HepG2 (cell line): ENCODE measurements at regions not wholly inside any gene's neighbourhood (a gene's known extent, or its start where the extent isn't known, plus 50 kb on each side); places are given as distances from the start of the nearest gene placed in this dataset.

Source experiments
- BRCA1 ChIP-seq: sonication (generic); formaldehyde crosslinking; IDR thresholded peaks from 2 replicates; pipeline ENCODE4 v1.4.0; 2020; ENCODE audit warnings: missing genetic modification reagents
- CAMTA2 ChIP-seq: sonication (generic); formaldehyde crosslinking; IDR thresholded peaks from 2 replicates; pipeline ENCODE4 v1.4.0; 2020; ENCODE audit warnings: mild to moderate bottlenecking, missing genetic modification reagents, borderline replicate concordance
- FOXA1 ChIP-seq, 2 experiments: fragments of 450-650 bp in 1 of 2; sonication (generic) in 1 of 2; formaldehyde crosslinking in 1 of 2; IDR thresholded peaks; 2 replicates each; pipeline versions ENCODE4 v1.4.0 to v1.6.1; 2016 to 2020; ENCODE audit warnings: missing genetic modification reagents in 1 of 2
- HNF4G ChIP-seq, 2 experiments: sonication (generic) in 1 of 2; formaldehyde crosslinking in 1 of 2; IDR thresholded peaks; 2 replicates each; pipeline versions ENCODE4 v1.4.0 to v1.6.1; 2011 to 2020; ENCODE audit warnings: borderline replicate concordance in 2 of 2, low read depth in 2 of 2, mild to moderate bottlenecking in 2 of 2, low read length in 1 of 2, missing genetic modification reagents in 1 of 2, moderate library complexity in 1 of 2
- KAT2B ChIP-seq: fragments of 150-350 bp; IDR thresholded peaks from 2 replicates; pipeline ENCODE4 v1.6.1; 2014; ENCODE audit warnings: low read depth, low read length, borderline replicate concordance
- KDM6A ChIP-seq: IDR thresholded peaks from 2 replicates; pipeline ENCODE4 v1.6.1; 2016; ENCODE audit warnings: low read depth
- MATR3 ChIP-seq: sonication (generic); formaldehyde crosslinking; IDR thresholded peaks from 2 replicates; pipeline ENCODE4 v1.4.0; 2020; ENCODE audit warnings: missing genetic modification reagents
- MLX ChIP-seq: IDR thresholded peaks from 2 replicates; pipeline ENCODE4 v1.6.1; 2016
- MNT ChIP-seq: fragments of 450-650 bp; IDR thresholded peaks from 2 replicates; pipeline ENCODE4 v1.6.1; 2016
- NFYB ChIP-seq: sonication (generic); formaldehyde crosslinking; IDR thresholded peaks from 2 replicates; pipeline ENCODE4 v1.4.0; 2020; ENCODE audit warnings: missing genetic modification reagents
- REPIN1 ChIP-seq: sonication (generic); formaldehyde crosslinking; IDR thresholded peaks from 2 replicates; pipeline ENCODE4 v1.8.0; 2022; ENCODE audit warnings: missing genetic modification reagents, low read depth, mild to moderate bottlenecking, borderline replicate concordance
- RXRA ChIP-seq: sonication (generic); formaldehyde crosslinking; IDR thresholded peaks from 2 replicates; pipeline ENCODE4 v1.5.1; 2020; ENCODE audit warnings: missing genetic modification reagents
- SRY ChIP-seq: sonication (generic); formaldehyde crosslinking; IDR thresholded peaks from 2 replicates; pipeline ENCODE4 v1.8.0; 2022; ENCODE audit warnings: mild to moderate bottlenecking, missing genetic modification reagents
- TRIM22 ChIP-seq: fragments of 450-650 bp; IDR thresholded peaks from 2 replicates; pipeline ENCODE4 v1.6.1; 2017
- YEATS4 ChIP-seq: sonication (generic); formaldehyde crosslinking; IDR thresholded peaks from 2 replicates; pipeline ENCODE4 v1.4.0; 2020; ENCODE audit warnings: missing genetic modification reagents, borderline replicate concordance
- ZNF207 ChIP-seq: fragments of 450-650 bp; IDR thresholded peaks from 2 replicates; pipeline ENCODE4 v1.6.1; 2016; ENCODE audit warnings: antibody characterized with exemption, borderline replicate concordance
- ZNF280D ChIP-seq: sonication (generic); formaldehyde crosslinking; IDR thresholded peaks from 2 replicates; pipeline ENCODE4 v1.5.1; 2020; ENCODE audit warnings: mild to moderate bottlenecking, missing genetic modification reagents
- ZNF350 ChIP-seq: sonication (generic); formaldehyde crosslinking; IDR thresholded peaks from 2 replicates; pipeline ENCODE4 v1.4.0; 2020; ENCODE audit warnings: mild to moderate bottlenecking, low read depth, missing genetic modification reagents, borderline replicate concordance
- ZNF414 ChIP-seq: sonication (generic); formaldehyde crosslinking; IDR thresholded peaks from 2 replicates; pipeline ENCODE4 v1.5.0; 2020; ENCODE audit warnings: missing genetic modification reagents
- ZNF549 ChIP-seq: sonication (generic); formaldehyde crosslinking; IDR thresholded peaks from 2 replicates; pipeline ENCODE4 v1.5.0; 2020; ENCODE audit warnings: missing genetic modification reagents
- ZNF740 ChIP-seq: sonication (generic); formaldehyde crosslinking; IDR thresholded peaks from 2 replicates; pipeline ENCODE4 v1.4.0; 2020; ENCODE audit warnings: missing genetic modification reagents
- ZSCAN25 ChIP-seq: sonication (generic); formaldehyde crosslinking; IDR thresholded peaks from 2 replicates; pipeline ENCODE4 v1.8.0; 2022; ENCODE audit warnings: mild to moderate bottlenecking, missing genetic modification reagents

GRCh38 chr16:9316615-9317014 lies 225.2 kb downstream of the HAPSTR1 start (continued):
- TF ChIP-seq BRCA1 = no peak
- TF ChIP-seq KDM6A = no peak
- TF ChIP-seq HNF4G (IDR thresholded peaks at IDR 0.05; ENCODE audit: borderline replicate concordance, low read depth, low read length) = no peak
- no peak for TF ChIP-seq HNF4G (CRISPR knock-in tag; IDR thresholded peaks at IDR 0.05; ENCODE audit: borderline replicate concordance, low read depth)
- no peak for TF ChIP-seq MNT
- TF ChIP-seq TRIM22 = no peak
- TF ChIP-seq ZNF414 = no peak
- TF ChIP-seq MATR3 (CRISPR knock-in tag) = no peak
- TF ChIP-seq ZNF280D (CRISPR knock-in tag) = no peak
- TF ChIP-seq CAMTA2 (CRISPR knock-in tag) = no peak
- no peak for TF ChIP-seq SRY (CRISPR knock-in tag)
- no peak for TF ChIP-seq ZNF549 (CRISPR knock-in tag)
- no peak for TF ChIP-seq NFYB (CRISPR knock-in tag)
- TF ChIP-seq FOXA1 (IDR thresholded peaks at IDR 0.05) = no peak
- peak; percentile 79 for TF ChIP-seq FOXA1 (CRISPR knock-in tag; IDR thresholded peaks at IDR 0.05)
- no peak for TF ChIP-seq ZNF740
- peak; percentile 87 for TF ChIP-seq MLX
- TF ChIP-seq YEATS4 (CRISPR knock-in tag) = no peak
- no peak for TF ChIP-seq KAT2B
- no peak for TF ChIP-seq ZNF207
- no peak for TF ChIP-seq REPIN1 (CRISPR knock-in tag)
- no peak for TF ChIP-seq ZNF350
- TF ChIP-seq ZSCAN25 = peak; percentile 91
- no peak; the same call in 1 of the 2 replicates for TF ChIP-seq RXRA
